ENCODE measurements at regions not wholly inside any gene's neighbourhood (a gene's known extent, or its start where the extent isn't known, plus 50 kb on each side); places are given as distances from the start of the nearest gene placed in this dataset.

DNA sequence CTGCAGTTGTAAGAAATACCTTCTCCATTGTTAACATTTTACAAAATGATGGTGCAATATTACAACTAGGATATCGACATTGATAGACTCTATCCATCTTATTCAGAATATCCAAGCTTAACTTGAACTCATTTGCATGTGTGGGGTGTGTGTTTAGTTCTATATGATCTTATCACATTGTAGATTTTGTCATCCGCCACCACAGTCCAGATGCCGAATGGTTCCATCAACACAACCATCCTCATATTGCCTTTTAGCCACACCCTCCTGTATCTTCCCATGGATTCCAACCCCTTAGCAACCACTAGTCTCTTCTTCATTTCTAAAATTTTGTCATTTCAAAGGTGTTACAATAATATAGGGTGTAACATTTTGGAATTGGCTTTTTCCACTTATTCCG lies 452.9 kb upstream of the AKR1E2 start:
- TF ChIP-seq CTCF (conservative IDR thresholded peaks at IDR 0.05) (no peak), EZH2 (IDR thresholded peaks at IDR 0.05; ENCODE audit: low read depth) (no peak)
